ENCODE measurements at regions not wholly inside any gene's neighbourhood (a gene's known extent, or its start where the extent isn't known, plus 50 kb on each side); places are given as distances from the start of the nearest gene placed in this dataset.
"Not testable (repeated sequence)": the region's sequence is repeated elsewhere in the genome, so short reads cannot be mapped to it uniquely, and the experiment has no call there.

- CTCF ChIA-PET; H4K91ac ChIP-seq (ENCODE audit: insufficient read depth, low read depth, low read length); H3K14ac ChIP-seq (replicated peaks; ENCODE audit: low read depth, low read length); H2BK20ac ChIP-seq (ENCODE audit: low read depth, low read length); DNase-seq; H2AK9ac ChIP-seq (replicated peaks; ENCODE audit: low read depth, low read length, poor library complexity); BruUV-seq (replicated peaks); H3K9ac ChIP-seq (ENCODE audit: low read depth, low read length); dilution Hi-C loops (cut with HindIII; ENCODE audit: low sequenced_read_pairs, unreplicated experiment); H3K9me3 ChIP-seq (ENCODE audit: control insufficient read depth, insufficient read depth, low read length); H3K27me3 ChIP-seq (ENCODE audit: control insufficient read depth, insufficient read depth, low read length); H4K5ac ChIP-seq (ENCODE audit: low read depth, low read length); H3K56ac ChIP-seq (ENCODE audit: extremely low read depth, insufficient read depth, low read length); H2BK120ac ChIP-seq (ENCODE audit: low read depth, low read length); H2AK5ac ChIP-seq (ENCODE audit: low read depth, low read length); H3K23ac ChIP-seq (ENCODE audit: low read depth, low read length); H3K9me1 ChIP-seq (ENCODE audit: insufficient read depth, low read length); H3K18ac ChIP-seq (ENCODE audit: low read depth, low read length); H4K8ac ChIP-seq (ENCODE audit: low read depth in 2 of 2, low read length in 2 of 2); H2AFZ ChIP-seq (replicated peaks; ENCODE audit: low read length, poor library complexity); H3K79me1 ChIP-seq (ENCODE audit: low read depth in 1 of 2, low read length in 2 of 2); H3K4me2 ChIP-seq (ENCODE audit: low read depth, low read length); H3K4me1 ChIP-seq (ENCODE audit: control insufficient read depth, insufficient read depth, low read length); H4K20me1 ChIP-seq (ENCODE audit: insufficient read depth, low read length); H3K4ac ChIP-seq (ENCODE audit: low read depth, low read length); H2BK15ac ChIP-seq (ENCODE audit: low read depth, low read length); ATAC-seq (ENCODE audit: low read depth); H2BK5ac ChIP-seq (ENCODE audit: low read depth, low read length, poor library complexity, severe bottlenecking); H3K36me3 ChIP-seq (ENCODE audit: control insufficient read depth, insufficient read depth, low read length); H3K27ac ChIP-seq (ENCODE audit: insufficient read depth, low read length); POLR2A ChIA-PET (ENCODE audit: unreplicated experiment); intact Hi-C loops (cut with micrococcal nuclease); in situ Hi-C loops (cut with MboI; ENCODE audit: low sequenced_read_pairs); H3K4me3 ChIP-seq (ENCODE audit: insufficient read depth, low read depth, low read length): not testable (repeated sequence)
- WGBS, 2 experiments (ENCODE audit: extremely low coverage in 2 of 2, insufficient read length in 1 of 2): no CpG with 5 or more reads among the region's 1 CpG
Observed at GRCh38 chr3:75319776-75320175, 344.4 kb upstream of the FRG2C start.

Measured in IMR-90 (cell line).